DOHH2 (cell line): ENCODE measurements at regions not wholly inside any gene's neighbourhood (a gene's known extent, or its start where the extent isn't known, plus 50 kb on each side); places are given as distances from the start of the nearest gene placed in this dataset.

Experiments
- H3F3A ChIP-seq: fragments of 200-600 bp; sonication (generic), shearing (Covaris generic); 2 replicates; pipeline ENCODE4 v1.6.0; 2016; ENCODE audit warnings: antibody characterized with exemption, mild to moderate bottlenecking; ENCODE audit not compliant: control insufficient read depth, insufficient read depth
- H3K27ac ChIP-seq: fragments of 200-600 bp; sonication (generic); 2 replicates; pipeline ENCODE4 v1.5.1; 2014; ENCODE audit warnings: low read depth, mild to moderate bottlenecking, low read length, moderate library complexity
- H3K27me3 ChIP-seq: fragments of 200-600 bp; sonication (generic); 2 replicates; pipeline ENCODE4 v1.6.1; 2014; ENCODE audit warnings: mild to moderate bottlenecking, low read length, mixed read lengths; ENCODE audit not compliant: control insufficient read depth
- H3K36me3 ChIP-seq: fragments of 200-600 bp; sonication (generic); 2 replicates; pipeline ENCODE4 v1.6.1; 2014; ENCODE audit warnings: mild to moderate bottlenecking, low read length, moderate library complexity, mixed read lengths; ENCODE audit not compliant: control insufficient read depth
- H3K4me1 ChIP-seq: fragments of 200-600 bp; sonication (generic); 2 replicates; pipeline ENCODE4 v1.6.1; 2014; ENCODE audit warnings: mild to moderate bottlenecking, low read length, mixed read lengths; ENCODE audit not compliant: control insufficient read depth
- H3K4me2 ChIP-seq: fragments of 200-600 bp; sonication (generic); 2 replicates; pipeline ENCODE4 v1.6.0; 2014; ENCODE audit warnings: mild to moderate bottlenecking, low read length, moderate library complexity
- H3K4me3 ChIP-seq: fragments of 200-600 bp; sonication (generic); 2 replicates; pipeline ENCODE4 v1.5.1; 2014; ENCODE audit warnings: mild to moderate bottlenecking, low read length, mixed read lengths
- H3K79me2 ChIP-seq: fragments of 200-600 bp; sonication (generic); 2 replicates; pipeline ENCODE4 v1.6.1; 2014; ENCODE audit warnings: mild to moderate bottlenecking, low read length, mixed read lengths; ENCODE audit not compliant: control insufficient read depth
- H3K9me2 ChIP-seq: fragments of 200-600 bp; sonication (generic); replicated peaks from 2 replicates; pipeline ENCODE4 v1.6.1; 2014; ENCODE audit warnings: mild to moderate bottlenecking, low read length, mixed read lengths; ENCODE audit not compliant: control insufficient read depth
- H3K9me3 ChIP-seq: fragments of 200-600 bp; sonication (generic); 2 replicates; pipeline ENCODE4 v1.6.1; 2014; ENCODE audit warnings: antibody characterized with exemption, low read length, mixed read lengths; ENCODE audit not compliant: control insufficient read depth, insufficient read depth
- H4K20me1 ChIP-seq: fragments of 200-600 bp; sonication (generic); 2 replicates; pipeline ENCODE4 v1.6.0; 2014; ENCODE audit warnings: low read depth, mild to moderate bottlenecking, antibody characterized with exemption, low read length, moderate library complexity; ENCODE audit not compliant: control insufficient read depth, insufficient read depth
- EZH2phosphoT487 ChIP-seq: fragments of 200-600 bp; sonication (generic); IDR thresholded peaks from 2 replicates; pipeline ENCODE4 v1.6.1; 2017; ENCODE audit warnings: borderline replicate concordance, mild to moderate bottlenecking, antibody characterized with exemption, low read length, moderate library complexity, mixed read lengths
- TF ChIP-seq, protein P1 (sequence below): fragments of 200-600 bp; sonication (generic); IDR thresholded peaks from one replicate; pipeline ENCODE4 v1.5.1; 2014; ENCODE audit warnings: antibody characterized with exemption, mild to moderate bottlenecking, low read depth, low read length; ENCODE audit not compliant: poor library complexity, severe bottlenecking

DNA sequence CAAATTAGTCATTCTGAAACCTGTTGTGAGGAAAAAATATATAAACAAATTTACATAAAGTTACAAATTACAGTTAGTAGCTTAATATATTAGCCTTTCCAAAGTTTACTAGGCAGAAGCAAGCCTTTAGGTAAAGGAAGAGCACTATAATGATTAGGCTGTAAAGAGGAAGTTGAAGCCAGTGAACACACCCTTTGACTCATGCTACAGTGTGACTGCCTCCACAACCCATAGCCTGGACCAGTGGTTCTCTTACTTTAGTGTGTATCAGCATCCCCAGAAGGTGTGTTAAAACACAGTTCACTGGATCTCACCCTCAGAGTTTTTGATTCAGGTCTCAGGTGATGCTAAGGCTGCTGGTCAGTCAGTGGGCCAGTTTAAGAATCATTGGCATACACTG lies 91.4 kb upstream of the DEFB112 start:
- H3K4me1 ChIP-seq = no peaks in the 10 kb centered on the region
- no peaks in the 10 kb centered on the region for H3K27me3 ChIP-seq
- no peak overlapping the region for H3K4me3 ChIP-seq
- no peaks in the 10 kb centered on the region for H3K9me2 ChIP-seq
- H3K79me2 ChIP-seq = no peaks in the 10 kb centered on the region
- H3K36me3 ChIP-seq = no peaks in the 10 kb centered on the region
- no peak overlapping the region for H3K4me2 ChIP-seq
- H4K20me1 ChIP-seq = no peaks in the 10 kb centered on the region
- TF ChIP-seq, protein P1, sequence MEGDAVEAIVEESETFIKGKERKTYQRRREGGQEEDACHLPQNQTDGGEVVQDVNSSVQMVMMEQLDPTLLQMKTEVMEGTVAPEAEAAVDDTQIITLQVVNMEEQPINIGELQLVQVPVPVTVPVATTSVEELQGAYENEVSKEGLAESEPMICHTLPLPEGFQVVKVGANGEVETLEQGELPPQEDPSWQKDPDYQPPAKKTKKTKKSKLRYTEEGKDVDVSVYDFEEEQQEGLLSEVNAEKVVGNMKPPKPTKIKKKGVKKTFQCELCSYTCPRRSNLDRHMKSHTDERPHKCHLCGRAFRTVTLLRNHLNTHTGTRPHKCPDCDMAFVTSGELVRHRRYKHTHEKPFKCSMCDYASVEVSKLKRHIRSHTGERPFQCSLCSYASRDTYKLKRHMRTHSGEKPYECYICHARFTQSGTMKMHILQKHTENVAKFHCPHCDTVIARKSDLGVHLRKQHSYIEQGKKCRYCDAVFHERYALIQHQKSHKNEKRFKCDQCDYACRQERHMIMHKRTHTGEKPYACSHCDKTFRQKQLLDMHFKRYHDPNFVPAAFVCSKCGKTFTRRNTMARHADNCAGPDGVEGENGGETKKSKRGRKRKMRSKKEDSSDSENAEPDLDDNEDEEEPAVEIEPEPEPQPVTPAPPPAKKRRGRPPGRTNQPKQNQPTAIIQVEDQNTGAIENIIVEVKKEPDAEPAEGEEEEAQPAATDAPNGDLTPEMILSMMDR = no peak
- no peak for TF ChIP-seq EZH2phosphoT487
- no peaks in the 10 kb centered on the region for H3F3A ChIP-seq
- no peak overlapping the region for H3K27ac ChIP-seq
- H3K9me3 ChIP-seq = no peaks in the 10 kb centered on the region

DNA sequence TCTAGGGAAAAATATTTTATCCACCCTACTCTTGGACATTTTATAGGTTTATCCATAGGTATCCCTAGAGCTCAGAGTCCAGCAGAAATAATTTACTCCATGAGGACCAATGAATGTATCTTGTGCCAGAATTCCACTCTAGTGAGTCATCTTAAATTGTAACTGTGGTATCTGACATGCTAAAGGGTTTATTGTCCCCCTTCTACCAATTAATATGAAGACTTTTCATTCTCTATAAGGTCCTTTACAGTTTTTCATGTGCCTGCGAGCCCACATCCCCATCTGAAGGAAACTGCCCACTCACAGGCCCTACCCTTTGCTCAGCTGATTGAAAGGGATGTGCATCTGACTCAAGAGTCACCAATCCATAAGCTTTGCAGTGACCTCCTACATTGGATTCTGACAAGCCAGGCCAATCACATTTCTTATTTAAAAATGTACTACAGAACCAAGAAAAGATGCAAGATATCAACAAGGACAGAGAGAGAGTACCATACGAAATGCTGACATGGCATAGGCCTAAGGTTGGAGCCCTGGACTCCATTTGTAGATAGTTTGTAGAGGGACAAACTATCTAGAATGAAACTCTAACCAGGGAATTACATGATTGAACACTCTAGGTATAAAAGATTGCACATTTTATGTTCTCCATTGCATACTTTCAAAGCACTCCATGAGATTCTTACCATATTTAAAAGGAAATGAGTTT lies 93.4 kb upstream of the DEFB112 start:
- no peak for TF ChIP-seq EZH2phosphoT487
- TF ChIP-seq, protein P1 = no peak

DNA sequence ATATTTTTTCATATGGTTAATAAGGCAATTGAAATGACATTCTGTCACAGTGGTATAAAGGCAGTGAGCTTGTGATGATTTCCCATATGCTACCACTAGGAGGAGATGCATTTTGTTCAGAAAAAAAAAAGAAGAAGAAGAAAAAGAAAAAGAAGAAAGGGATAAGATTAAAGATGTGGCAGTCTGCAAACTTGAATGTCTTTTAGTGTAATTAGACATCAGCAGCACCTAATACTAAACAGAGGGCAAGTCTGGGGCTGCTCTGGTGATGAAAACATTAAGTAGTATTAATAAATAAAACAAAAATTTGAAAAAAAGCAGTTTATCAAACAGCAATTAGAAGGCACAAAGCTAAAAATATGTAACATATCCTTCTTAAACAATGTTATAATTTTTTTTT lies 95.4 kb upstream of the DEFB112 start:
- no peaks in the 10 kb centered on the region for H3K4me1 ChIP-seq
- H3K36me3 ChIP-seq = no peaks in the 10 kb centered on the region

More for the DNA sequence above, 93.4 kb upstream of the DEFB112 start:
- H3F3A ChIP-seq = no peaks in the 10 kb centered on the region
- no peak overlapping the region for H3K4me2 ChIP-seq
- H3K4me1 ChIP-seq = no peaks in the 10 kb centered on the region
- H3K79me2 ChIP-seq = no peaks in the 10 kb centered on the region
- no peak overlapping the region for H3K27ac ChIP-seq
- no peaks in the 10 kb centered on the region for H3K9me3 ChIP-seq
- H3K36me3 ChIP-seq = no peaks in the 10 kb centered on the region
- H3K4me3 ChIP-seq = no peak overlapping the region
- H4K20me1 ChIP-seq = no peaks in the 10 kb centered on the region
- no peaks in the 10 kb centered on the region for H3K27me3 ChIP-seq
- no peaks in the 10 kb centered on the region for H3K9me2 ChIP-seq

More for the DNA sequence above, 95.4 kb upstream of the DEFB112 start:
- Histone ChIP-seq H3K4me3 (no peak overlapping the region), H3K27ac (no peak overlapping the region), H3K9me2 (no peaks in the 10 kb centered on the region), H3K79me2 (no peaks in the 10 kb centered on the region), H4K20me1 (no peaks in the 10 kb centered on the region), H3F3A (no peaks in the 10 kb centered on the region), H3K4me2 (no peak overlapping the region), H3K27me3 (no peaks in the 10 kb centered on the region), H3K9me3 (no peaks in the 10 kb centered on the region)
- TF ChIP-seq, protein P1 = peak; percentile 57
- no peak for TF ChIP-seq EZH2phosphoT487
